ENCODE measurements at regions not wholly inside any gene's neighbourhood (a gene's known extent, or its start where the extent isn't known, plus 50 kb on each side); places are given as distances from the start of the nearest gene placed in this dataset.

GRCh38 chr11:45457649-45458048 lies 171.5 kb upstream of the SYT13 start:
- no peak for TF ChIP-seq CTCF (conservative IDR thresholded peaks at IDR 0.05)
- TF ChIP-seq EZH2 (IDR thresholded peaks at IDR 0.05; ENCODE audit: low read depth): no peak

Measured in PC-9 (cell line).